Right lobe of liver (tissue), 6 donors: ENCODE measurements at regions not wholly inside any gene's neighbourhood (a gene's known extent, or its start where the extent isn't known, plus 50 kb on each side); places are given as distances from the start of the nearest gene placed in this dataset.
A peak's percentile ranks its signal among the peaks of the same experiment; 100 is the strongest.
"Not testable (repeated sequence)": the region's sequence is repeated elsewhere in the genome, so short reads cannot be mapped to it uniquely, and the experiment has no call there.

Source experiments
- ATAC-seq, 4 donors: fragments of 200-7000 bp; cut with Tn5 transposase; one replicate each; pipeline ENCODE4 v1.9.1; 2020; ENCODE audit warnings: mild to moderate bottlenecking in 4 of 4, moderate library complexity in 4 of 4
- DNase-seq, 3 donors: peaks; one replicate each; pipeline ENCODE4 v3.0.0-alpha.2; 2020
- H3K27ac ChIP-seq, 3 donors: fragments of 200-600 bp; one replicate each; pipeline ENCODE4 v1.8.0; 2022
- H3K27me3 ChIP-seq, 2 donors: fragments of 200-600 bp; one replicate each; pipeline ENCODE4 v1.8.0; 2022
- H3K36me3 ChIP-seq, 4 donors: fragments of 200-600 bp; sonication (generic) in 1 of 4; one replicate each; pipeline versions ENCODE4 v1.5.1 to v1.8.0; 2017 to 2022; ENCODE audit warnings: control low read depth in 1 of 4
- H3K4me1 ChIP-seq, 4 donors: fragments of 200-600 bp; sonication (generic) in 1 of 4; one replicate each; pipeline versions ENCODE4 v1.5.1 to v1.8.0; 2017 to 2022; ENCODE audit warnings: control low read depth in 1 of 4
- H3K4me3 ChIP-seq, 3 donors: fragments of 200-600 bp; one replicate each; pipeline ENCODE4 v1.8.0; 2022
- H3K9me3 ChIP-seq, 4 donors: fragments of 200-600 bp; sonication (generic) in 1 of 4; one replicate each; pipeline versions ENCODE4 v1.5.1 to v1.8.0; 2017 to 2022; ENCODE audit warnings: control low read depth in 1 of 4
- CTCF ChIP-seq, 4 donors: fragments of 200-600 bp in 3 of 4; fragments of 450-650 bp in 1 of 4; IDR thresholded peaks; one replicate each; pipeline versions ENCODE4 v1.5.1 to v1.8.0; 2016 to 2022; ENCODE audit warnings: antibody characterized with exemption in 4 of 4, mild to moderate bottlenecking in 2 of 4
- POLR2A ChIP-seq: fragments of 450-650 bp; IDR thresholded peaks from one replicate; pipeline ENCODE4 v1.6.1; 2017; ENCODE audit warnings: antibody characterized with exemption, mild to moderate bottlenecking
- WGBS: methylation state at CpG from one replicate; pipeline ENCODE4 v1.1.6; 2018; ENCODE audit warnings: low coverage, low lambda C conversion rate; ENCODE audit not compliant: insufficient coverage; ENCODE audit errors: missing lambda C conversion rate; 5-methylcytosine and 5-hydroxymethylcytosine counted together
- intact Hi-C, 2 donors: fragments of 100-400 bp; cut with DNase I; formaldehyde crosslinking; loops; one replicate each; pipeline versions ENCODE4 v1.11.2 to v1.14.1; 2022
- donor health status: DM: no; HTN: yes; CAD: no.
- donor health status: DM: no; HTN: no; CAD: no.
- donor health status: DM: no; HTN: no; CAD: no.
- donor health status: DM: no; HTN: yes; CAD: no.
- donor health status: DM: no; HTN: yes; CAD: no.

GRCh38 chr12:131471946-131472732, 238.8 kb upstream of the SFSWAP start:
- ATAC-seq (no peak), DNase-seq (no peak)
- WGBS = 62% methylated on average over 9 of the region's 21 CpGs
- H3K9me3 ChIP-seq = no peaks in the 10 kb centered on the region
- no peaks in the 10 kb centered on the region for H3K27me3 ChIP-seq
- TF ChIP-seq POLR2A = no peak
- no peak for TF ChIP-seq CTCF (IDR thresholded peaks at IDR 0.05)
- no peak overlapping the region for H3K27ac ChIP-seq
- H3K4me3 ChIP-seq = no peak overlapping the region
- intact Hi-C loops = no loop called here
- no peaks in the 10 kb centered on the region for H3K36me3 ChIP-seq
- no peaks in the 10 kb centered on the region for H3K4me1 ChIP-seq

GRCh38 chr12:131473261-131473660, 237.6 kb upstream of the SFSWAP start:
- WGBS = 83% methylated on average over 7 of the region's 15 CpGs
- H3K9me3 ChIP-seq = no peaks in the 10 kb centered on the region
- H3K4me3 ChIP-seq = no peak overlapping the region
- no peak for ATAC-seq
- no peak for DNase-seq
- intact Hi-C loops = no loop called here
- no peaks in the 10 kb centered on the region for H3K4me1 ChIP-seq
- TF ChIP-seq POLR2A (no peak), CTCF (IDR thresholded peaks at IDR 0.05) (no peak)
- H3K27me3 ChIP-seq = no peaks in the 10 kb centered on the region
- H3K36me3 ChIP-seq = no peaks in the 10 kb centered on the region
- no peak overlapping the region for H3K27ac ChIP-seq

GRCh38 chr12:131473741-131474709, 236.9 kb upstream of the SFSWAP start:
- Histone ChIP-seq H3K9me3 (no peaks in the 10 kb centered on the region), H3K27me3 (no peaks in the 10 kb centered on the region), H3K4me1 (no peaks in the 10 kb centered on the region), H3K4me3 (no peak overlapping the region), H3K36me3 (no peaks in the 10 kb centered on the region), H3K27ac (no peak overlapping the region)
- WGBS = 50% methylated on average over 8 of the region's 31 CpGs
- no peak for DNase-seq
- TF ChIP-seq CTCF (IDR thresholded peaks at IDR 0.05) = no peak
- TF ChIP-seq POLR2A = no peak
- ATAC-seq = no peak
- intact Hi-C loops = no loop called here

GRCh38 chr12:131475012-131475411, 235.9 kb upstream of the SFSWAP start:
- H3K4me3 ChIP-seq, H3K36me3 ChIP-seq, H3K27me3 ChIP-seq, intact Hi-C loops, H3K9me3 ChIP-seq, H3K27ac ChIP-seq, H3K4me1 ChIP-seq, DNase-seq: not testable (repeated sequence)
- ATAC-seq = peak in 2 of 4 donors; percentile 23 to 86
- 20% methylated on average over 1 of the region's 19 CpGs for WGBS

GRCh38 chr12:131477613-131478012, 233.3 kb upstream of the SFSWAP start:
- TF ChIP-seq POLR2A = no peak
- no peak for TF ChIP-seq CTCF (IDR thresholded peaks at IDR 0.05)
- H3K27ac ChIP-seq = no peak overlapping the region
- no peaks in the 10 kb centered on the region for H3K36me3 ChIP-seq
- DNase-seq (no peak), ATAC-seq (no peak)
- no peaks in the 10 kb centered on the region for H3K27me3 ChIP-seq
- intact Hi-C loops = no loop called here
- 86% methylated on average over 2 of the region's 2 CpGs for WGBS
- no peaks in the 10 kb centered on the region for H3K4me1 ChIP-seq
- no peak overlapping the region for H3K4me3 ChIP-seq
- no peaks in the 10 kb centered on the region for H3K9me3 ChIP-seq
